Prostate gland (tissue), 2 donors: ENCODE measurements at regions not wholly inside any gene's neighbourhood (a gene's known extent, or its start where the extent isn't known, plus 50 kb on each side); places are given as distances from the start of the nearest gene placed in this dataset.
"Not testable (repeated sequence)": the region's sequence is repeated elsewhere in the genome, so short reads cannot be mapped to it uniquely, and the experiment has no call there.

Experiments used
- CTCF ChIP-seq, 4 experiments: fragments of 200-600 bp in 2 of 4; fragments of 450-650 bp in 2 of 4; sonication (generic) in 2 of 4; IDR thresholded peaks; 1 replicate in 3 of 4; 2 replicates in 1 of 4; pipeline ENCODE4 v1.5.1; 2016 to 2019; ENCODE audit warnings: antibody characterized with exemption in 4 of 4, mild to moderate bottlenecking in 2 of 4, moderate library complexity in 2 of 4
- POLR2A ChIP-seq: fragments of 450-650 bp; IDR thresholded peaks from one replicate; pipeline ENCODE4 v1.6.1; 2016; ENCODE audit warnings: antibody characterized with exemption, mild to moderate bottlenecking
- POLR2AphosphoS5 ChIP-seq: sonication (generic); formaldehyde crosslinking; IDR thresholded peaks from one replicate; pipeline ENCODE4 v1.6.1; 2017; ENCODE audit warnings: antibody characterized with exemption

- not testable (repeated sequence) for TF ChIP-seq CTCF (IDR thresholded peaks at IDR 0.05); POLR2A; POLR2AphosphoS5
These were observed 1552.4 kb upstream of the B3GALT2 start for GRCh38 chr1:194738843-194739242.
